ENCODE measurements at regions not wholly inside any gene's neighbourhood (a gene's known extent, or its start where the extent isn't known, plus 50 kb on each side); places are given as distances from the start of the nearest gene placed in this dataset.

DNA sequence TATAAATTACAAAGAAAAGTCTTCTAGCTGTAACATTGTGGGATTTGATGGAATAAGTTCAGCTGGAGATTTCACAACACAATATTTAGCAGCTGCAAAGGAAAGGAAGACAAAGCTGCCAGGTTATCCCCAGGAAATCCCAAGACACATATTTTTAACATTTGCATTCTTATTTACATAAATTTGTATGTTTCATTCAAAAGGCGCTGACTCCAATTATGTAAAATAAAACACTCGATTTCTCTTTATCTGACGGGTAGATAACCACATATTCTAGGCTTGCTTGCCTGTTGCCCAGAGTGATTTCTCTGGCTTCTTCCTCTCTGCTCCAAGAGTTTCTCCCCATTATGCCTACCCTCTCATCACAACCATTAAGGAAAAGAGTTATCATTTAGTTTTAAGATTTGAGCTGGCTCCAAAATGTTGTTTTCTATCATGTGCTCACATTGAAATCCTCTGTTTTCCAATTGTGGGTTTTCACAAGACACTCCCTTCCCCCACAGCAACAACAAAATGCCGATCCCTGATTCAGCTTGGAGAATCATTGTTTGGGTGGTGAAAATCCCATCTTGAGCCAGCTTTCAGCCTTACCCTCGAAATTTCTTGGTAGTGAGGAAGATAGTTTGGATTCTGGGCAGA lies 128.2 kb upstream of the RASGEF1B start:
- TF ChIP-seq FOXP2 (optimal IDR thresholded peaks at IDR 0.05; ENCODE audit: borderline replicate concordance, extremely low read depth, extremely low read length, insufficient read depth), result no peak
- TF ChIP-seq POLR2AphosphoS5 (IDR thresholded peaks at IDR 0.05; ENCODE audit: low read depth, low read length), result no peak
- TF ChIP-seq TAF1 (IDR thresholded peaks at IDR 0.05; ENCODE audit: borderline replicate concordance, insufficient read depth, low read length), result no peak
- TF ChIP-seq, protein P1, sequence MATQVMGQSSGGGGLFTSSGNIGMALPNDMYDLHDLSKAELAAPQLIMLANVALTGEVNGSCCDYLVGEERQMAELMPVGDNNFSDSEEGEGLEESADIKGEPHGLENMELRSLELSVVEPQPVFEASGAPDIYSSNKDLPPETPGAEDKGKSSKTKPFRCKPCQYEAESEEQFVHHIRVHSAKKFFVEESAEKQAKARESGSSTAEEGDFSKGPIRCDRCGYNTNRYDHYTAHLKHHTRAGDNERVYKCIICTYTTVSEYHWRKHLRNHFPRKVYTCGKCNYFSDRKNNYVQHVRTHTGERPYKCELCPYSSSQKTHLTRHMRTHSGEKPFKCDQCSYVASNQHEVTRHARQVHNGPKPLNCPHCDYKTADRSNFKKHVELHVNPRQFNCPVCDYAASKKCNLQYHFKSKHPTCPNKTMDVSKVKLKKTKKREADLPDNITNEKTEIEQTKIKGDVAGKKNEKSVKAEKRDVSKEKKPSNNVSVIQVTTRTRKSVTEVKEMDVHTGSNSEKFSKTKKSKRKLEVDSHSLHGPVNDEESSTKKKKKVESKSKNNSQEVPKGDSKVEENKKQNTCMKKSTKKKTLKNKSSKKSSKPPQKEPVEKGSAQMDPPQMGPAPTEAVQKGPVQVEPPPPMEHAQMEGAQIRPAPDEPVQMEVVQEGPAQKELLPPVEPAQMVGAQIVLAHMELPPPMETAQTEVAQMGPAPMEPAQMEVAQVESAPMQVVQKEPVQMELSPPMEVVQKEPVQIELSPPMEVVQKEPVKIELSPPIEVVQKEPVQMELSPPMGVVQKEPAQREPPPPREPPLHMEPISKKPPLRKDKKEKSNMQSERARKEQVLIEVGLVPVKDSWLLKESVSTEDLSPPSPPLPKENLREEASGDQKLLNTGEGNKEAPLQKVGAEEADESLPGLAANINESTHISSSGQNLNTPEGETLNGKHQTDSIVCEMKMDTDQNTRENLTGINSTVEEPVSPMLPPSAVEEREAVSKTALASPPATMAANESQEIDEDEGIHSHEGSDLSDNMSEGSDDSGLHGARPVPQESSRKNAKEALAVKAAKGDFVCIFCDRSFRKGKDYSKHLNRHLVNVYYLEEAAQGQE (IDR thresholded peaks at IDR 0.05; ENCODE audit: insufficient read depth in 1 of 2, low read depth in 2 of 2, low read length in 2 of 2), result no peak
- no peak for TF ChIP-seq SIN3A (IDR thresholded peaks at IDR 0.05; ENCODE audit: borderline replicate concordance, insufficient read depth, low read length)
